HUES48 (cell line): ENCODE measurements at regions not wholly inside any gene's neighbourhood (a gene's known extent, or its start where the extent isn't known, plus 50 kb on each side); places are given as distances from the start of the nearest gene placed in this dataset.
"Not testable (repeated sequence)": the region's sequence is repeated elsewhere in the genome, so short reads cannot be mapped to it uniquely, and the experiment has no call there.

Experiments
- H3K27ac ChIP-seq: one replicate; pipeline ENCODE4 v1.7.0; 2013; ENCODE audit warnings: low read depth, low read length, inconsistent platforms
- H3K27me3 ChIP-seq: 2 replicates; pipeline ENCODE4 v1.6.1; 2013; ENCODE audit warnings: mild to moderate bottlenecking, low read length; ENCODE audit not compliant: control insufficient read depth, insufficient read depth
- H3K36me3 ChIP-seq: 2 replicates; pipeline ENCODE4 v1.6.1; 2013; ENCODE audit warnings: low read length; ENCODE audit not compliant: control insufficient read depth, insufficient read depth
- H3K4me1 ChIP-seq: 2 replicates; pipeline ENCODE4 v1.6.1; 2013; ENCODE audit warnings: mild to moderate bottlenecking, low read length; ENCODE audit not compliant: control insufficient read depth, insufficient read depth
- H3K4me3 ChIP-seq: 2 replicates; pipeline ENCODE4 v1.5.1; 2013; ENCODE audit warnings: mild to moderate bottlenecking, low read depth, low read length
- H3K9ac ChIP-seq: 2 replicates; pipeline ENCODE4 v1.6.1; 2013; ENCODE audit warnings: mild to moderate bottlenecking, low read depth, low read length, moderate library complexity
- H3K9me3 ChIP-seq: 2 replicates; pipeline ENCODE4 v1.6.1; 2013; ENCODE audit warnings: low read length; ENCODE audit not compliant: control insufficient read depth, insufficient read depth

GRCh38 chr6:26270903-26271667 lies 93.9 kb upstream of the BTN3A2 start:
- Histone ChIP-seq H3K27me3 (no peaks in the 10 kb centered on the region), H3K36me3 (no peaks in the 10 kb centered on the region), H3K4me1 (peaks cover 17% of the 10 kb centered on the region), H3K4me3 (peak overlapping the region; percentile 91), H3K9ac (peak overlapping the region; percentile 99), H3K9me3 (no peaks in the 10 kb centered on the region), H3K27ac (peak overlapping the region; percentile 92)

GRCh38 chr6:26271668-26272024 lies 93.4 kb upstream of the BTN3A2 start:
- Histone ChIP-seq H3K9ac (peak overlapping the region; percentile 99), H3K4me1 (peaks cover 18% of the 10 kb centered on the region), H3K9me3 (no peaks in the 10 kb centered on the region), H3K4me3 (peak overlapping the region; percentile 91), H3K27me3 (no peaks in the 10 kb centered on the region), H3K36me3 (no peaks in the 10 kb centered on the region), H3K27ac (peak overlapping the region; percentile 92)

GRCh38 chr6:26272171-26272637 lies 92.8 kb upstream of the BTN3A2 start:
- peak overlapping the region; percentile 91 for H3K4me3 ChIP-seq
- H3K27me3 ChIP-seq, result no peaks in the 10 kb centered on the region
- H3K4me1 ChIP-seq, result peaks cover 18% of the 10 kb centered on the region
- peak overlapping the region; percentile 92 for H3K27ac ChIP-seq
- peak overlapping the region; percentile 99 for H3K9ac ChIP-seq
- H3K9me3 ChIP-seq, result no peaks in the 10 kb centered on the region
- no peaks in the 10 kb centered on the region for H3K36me3 ChIP-seq

GRCh38 chr6:26273673-26274588 lies 91.1 kb upstream of the BTN3A2 start:
- Histone ChIP-seq H3K36me3 (no peaks in the 10 kb centered on the region), H3K4me3 (peak overlapping the region; percentile 91), H3K4me1 (peaks cover 18% of the 10 kb centered on the region), H3K9me3 (no peaks in the 10 kb centered on the region), H3K9ac (peak overlapping the region; percentile 99), H3K27me3 (no peaks in the 10 kb centered on the region), H3K27ac (peak overlapping the region; percentile 88)

GRCh38 chr6:26275663-26276062 lies 89.3 kb upstream of the BTN3A2 start:
- Histone ChIP-seq H3K27me3 (no peaks in the 10 kb centered on the region), H3K36me3 (no peaks in the 10 kb centered on the region), H3K4me3 (no peak overlapping the region), H3K27ac (peak overlapping the region; percentile 36), H3K4me1 (peaks cover 18% of the 10 kb centered on the region), H3K9me3 (no peaks in the 10 kb centered on the region), H3K9ac (no peak overlapping the region; the same call in 1 of the 2 replicates)

GRCh38 chr6:26276841-26277648 lies 88.0 kb upstream of the BTN3A2 start:
- no peaks in the 10 kb centered on the region for H3K36me3 ChIP-seq

GRCh38 chr6:26278536-26278935 lies 86.5 kb upstream of the BTN3A2 start:
- Histone ChIP-seq H3K27ac (no peak overlapping the region), H3K27me3 (no peaks in the 10 kb centered on the region), H3K4me3 (no peak overlapping the region), H3K9ac (no peak overlapping the region), H3K36me3 (no peaks in the 10 kb centered on the region), H3K9me3 (no peaks in the 10 kb centered on the region), H3K4me1 (peaks cover 18% of the 10 kb centered on the region)

More at GRCh38 chr6:26276841-26277648, 88.0 kb upstream of the BTN3A2 start:
- no peak overlapping the region for H3K27ac ChIP-seq
- H3K9me3 ChIP-seq, result no peaks in the 10 kb centered on the region
- peaks cover 18% of the 10 kb centered on the region for H3K4me1 ChIP-seq
- no peak overlapping the region for H3K9ac ChIP-seq
- H3K4me3 ChIP-seq, result no peak overlapping the region
- no peaks in the 10 kb centered on the region for H3K27me3 ChIP-seq

- H3K9me3 ChIP-seq, H3K27me3 ChIP-seq, H3K27ac ChIP-seq, H3K36me3 ChIP-seq, H3K9ac ChIP-seq, H3K4me3 ChIP-seq: not testable (repeated sequence)
- H3K4me1 ChIP-seq, result peaks cover 13% of the 10 kb centered on the region
Measured at GRCh38 chr6:26279371-26279770, 85.6 kb upstream of the BTN3A2 start.

- Histone ChIP-seq H3K9ac (no peak overlapping the region), H3K4me3 (no peak overlapping the region), H3K9me3 (no peaks in the 10 kb centered on the region), H3K27me3 (no peaks in the 10 kb centered on the region), H3K27ac (no peak overlapping the region), H3K36me3 (no peaks in the 10 kb centered on the region), H3K4me1 (peaks cover 8% of the 10 kb centered on the region)
Measured at GRCh38 chr6:26280407-26280806, 84.6 kb upstream of the BTN3A2 start.

GRCh38 chr6:26284537-26285142 lies 80.4 kb upstream of the BTN3A2 start:
- H3K9ac ChIP-seq, result peak overlapping the region; percentile 97
- no peaks in the 10 kb centered on the region for H3K36me3 ChIP-seq
- peak overlapping the region; percentile 96 for H3K27ac ChIP-seq

More at GRCh38 chr6:26284537-26285142, 80.4 kb upstream of the BTN3A2 start:
- no peaks in the 10 kb centered on the region for H3K4me1 ChIP-seq
- H3K27me3 ChIP-seq, result no peaks in the 10 kb centered on the region
- peak overlapping the region; percentile 72 for H3K4me3 ChIP-seq
- no peaks in the 10 kb centered on the region for H3K9me3 ChIP-seq
